Hepatocyte (in vitro differentiated cells): ENCODE measurements at regions not wholly inside any gene's neighbourhood (a gene's known extent, or its start where the extent isn't known, plus 50 kb on each side); places are given as distances from the start of the nearest gene placed in this dataset.

Experiments used
- DNase-seq: peaks from one replicate; pipeline ENCODE4 v3.0.0-alpha.2; 2016; ENCODE audit warnings: low spot score
- H2AFZ ChIP-seq: fragments of 200-600 bp; sonication (generic); 2 replicates; pipeline ENCODE4 v1.6.0; 2016; ENCODE audit warnings: antibody characterized with exemption, mild to moderate bottlenecking
- H3K27ac ChIP-seq: fragments of 200-600 bp; sonication (generic); 2 replicates; pipeline ENCODE4 v1.5.1; 2016; ENCODE audit warnings: mild to moderate bottlenecking
- H3K27me3 ChIP-seq: fragments of 200-600 bp; sonication (generic); 2 replicates; pipeline ENCODE4 v1.6.1; 2016
- H3K36me3 ChIP-seq: fragments of 200-600 bp; sonication (generic); replicated peaks from 2 replicates; pipeline ENCODE4 v1.5.1; 2016; ENCODE audit warnings: low read depth; ENCODE audit not compliant: insufficient read depth
- H3K4me1 ChIP-seq: fragments of 200-600 bp; sonication (generic); 2 replicates; pipeline ENCODE4 v1.5.1; 2016; ENCODE audit warnings: mild to moderate bottlenecking, moderate library complexity; ENCODE audit not compliant: insufficient read depth
- H3K4me2 ChIP-seq: fragments of 200-600 bp; sonication (generic); 2 replicates; pipeline ENCODE4 v1.6.0; 2016
- H3K4me3 ChIP-seq: fragments of 200-600 bp; sonication (generic); 2 replicates; pipeline ENCODE4 v1.5.1; 2016; ENCODE audit warnings: mild to moderate bottlenecking
- H3K79me2 ChIP-seq: fragments of 200-600 bp; sonication (generic); 2 replicates; pipeline ENCODE4 v1.6.0; 2017; ENCODE audit warnings: mild to moderate bottlenecking
- H3K9me2 ChIP-seq: fragments of 200-600 bp; sonication (generic); replicated peaks from 2 replicates; pipeline ENCODE4 v1.6.0; 2017; ENCODE audit warnings: mild to moderate bottlenecking; ENCODE audit not compliant: insufficient read depth
- H3K9me3 ChIP-seq: fragments of 200-600 bp; sonication (generic); 2 replicates; pipeline ENCODE4 v1.5.1; 2016; ENCODE audit warnings: low read depth, mild to moderate bottlenecking
- H4K20me1 ChIP-seq: fragments of 200-600 bp; sonication (generic); 2 replicates; pipeline ENCODE4 v1.6.0; 2016; ENCODE audit warnings: mild to moderate bottlenecking; ENCODE audit not compliant: insufficient read depth, poor library complexity, severe bottlenecking
- CTCF ChIP-seq: fragments of 200-600 bp; sonication (generic); IDR thresholded peaks from 2 replicates; pipeline ENCODE4 v1.5.1; 2016; ENCODE audit warnings: antibody characterized with exemption, mild to moderate bottlenecking; ENCODE audit not compliant: poor library complexity
- EZH2 ChIP-seq: fragments of 200-600 bp; sonication (generic); IDR thresholded peaks from 2 replicates; pipeline ENCODE4 v1.6.1; 2016; ENCODE audit warnings: antibody characterized with exemption, mild to moderate bottlenecking, borderline replicate concordance
- EZH2phosphoT487 ChIP-seq: fragments of 200-600 bp; sonication (generic); IDR thresholded peaks from one replicate; pipeline ENCODE4 v1.6.1; 2018; ENCODE audit warnings: antibody characterized with exemption, mild to moderate bottlenecking, low read depth, moderate library complexity; ENCODE audit not compliant: unreplicated experiment, severe bottlenecking
- WGBS: methylation state at CpG from one replicate; pipeline ENCODE4 v1.1.6; 2016; ENCODE audit warnings: low lambda C conversion rate; ENCODE audit errors: missing lambda C conversion rate; 5-methylcytosine and 5-hydroxymethylcytosine counted together

- WGBS = 90% methylated on average over 3 of the region's 3 CpGs
- H3K4me2 ChIP-seq = no peak overlapping the region
- no peak overlapping the region for H3K27ac ChIP-seq
- H3K4me1 ChIP-seq = no peaks in the 10 kb centered on the region
- no peaks in the 10 kb centered on the region for H3K27me3 ChIP-seq
- TF ChIP-seq EZH2 = no peak
- no peak for TF ChIP-seq EZH2phosphoT487
- no peak for TF ChIP-seq CTCF
- no peaks in the 10 kb centered on the region for H3K9me3 ChIP-seq
- H4K20me1 ChIP-seq = no peaks in the 10 kb centered on the region
- no peak for DNase-seq
- H3K4me3 ChIP-seq = no peak overlapping the region
- no peak overlapping the region for H2AFZ ChIP-seq
- H3K79me2 ChIP-seq = no peaks in the 10 kb centered on the region
- no peaks in the 10 kb centered on the region for H3K9me2 ChIP-seq
- no peaks in the 10 kb centered on the region for H3K36me3 ChIP-seq
Measured at GRCh38 chr5:5587474-5587873, 165.0 kb downstream of the ICE1 start.

GRCh38 chr5:5586721-5587120 is 164.2 kb downstream of the ICE1 start:
- H3K36me3 ChIP-seq = no peaks in the 10 kb centered on the region
- no peaks in the 10 kb centered on the region for H3K79me2 ChIP-seq
- no peak overlapping the region for H3K4me3 ChIP-seq
- H2AFZ ChIP-seq = no peak overlapping the region
- H3K27ac ChIP-seq = no peak overlapping the region
- no peaks in the 10 kb centered on the region for H4K20me1 ChIP-seq
- H3K9me2 ChIP-seq = no peaks in the 10 kb centered on the region
- 51% methylated on average over 2 of the region's 2 CpGs for WGBS
- no peak overlapping the region for H3K4me2 ChIP-seq
- no peaks in the 10 kb centered on the region for H3K4me1 ChIP-seq
- H3K27me3 ChIP-seq = no peaks in the 10 kb centered on the region
- no peak for DNase-seq
- no peaks in the 10 kb centered on the region for H3K9me3 ChIP-seq
- TF ChIP-seq EZH2 = no peak
- TF ChIP-seq EZH2phosphoT487 = no peak
- TF ChIP-seq CTCF = no peak

GRCh38 chr5:5585751-5586341 is 163.4 kb downstream of the ICE1 start:
- Histone ChIP-seq H3K36me3 (no peaks in the 10 kb centered on the region), H3K4me2 (no peak overlapping the region), H4K20me1 (no peaks in the 10 kb centered on the region), H2AFZ (no peak overlapping the region), H3K4me3 (no peak overlapping the region), H3K27ac (no peak overlapping the region), H3K9me2 (no peaks in the 10 kb centered on the region), H3K27me3 (no peaks in the 10 kb centered on the region), H3K79me2 (no peaks in the 10 kb centered on the region), H3K4me1 (no peaks in the 10 kb centered on the region), H3K9me3 (no peaks in the 10 kb centered on the region)
- WGBS = 79% methylated on average over 6 of the region's 6 CpGs
- TF ChIP-seq CTCF (no peak), EZH2phosphoT487 (no peak), EZH2 (no peak)
- DNase-seq = no peak

- TF ChIP-seq CTCF (no peak), EZH2 (no peak), EZH2phosphoT487 (no peak)
- 84% methylated on average over 4 of the region's 4 CpGs for WGBS
- Histone ChIP-seq H3K4me3 (no peak overlapping the region), H3K27ac (no peak overlapping the region), H3K4me1 (no peaks in the 10 kb centered on the region), H3K79me2 (no peaks in the 10 kb centered on the region), H3K9me2 (no peaks in the 10 kb centered on the region), H3K36me3 (no peaks in the 10 kb centered on the region), H2AFZ (no peak overlapping the region), H4K20me1 (no peaks in the 10 kb centered on the region), H3K9me3 (no peaks in the 10 kb centered on the region), H3K27me3 (no peaks in the 10 kb centered on the region), H3K4me2 (no peak overlapping the region)
- DNase-seq = no peak
Measured at GRCh38 chr5:5584751-5585150, 162.3 kb downstream of the ICE1 start.
